ENCODE measurements at regions not wholly inside any gene's neighbourhood (a gene's known extent, or its start where the extent isn't known, plus 50 kb on each side); places are given as distances from the start of the nearest gene placed in this dataset.
"Not testable (repeated sequence)": the region's sequence is repeated elsewhere in the genome, so short reads cannot be mapped to it uniquely, and the experiment has no call there.

DNA sequence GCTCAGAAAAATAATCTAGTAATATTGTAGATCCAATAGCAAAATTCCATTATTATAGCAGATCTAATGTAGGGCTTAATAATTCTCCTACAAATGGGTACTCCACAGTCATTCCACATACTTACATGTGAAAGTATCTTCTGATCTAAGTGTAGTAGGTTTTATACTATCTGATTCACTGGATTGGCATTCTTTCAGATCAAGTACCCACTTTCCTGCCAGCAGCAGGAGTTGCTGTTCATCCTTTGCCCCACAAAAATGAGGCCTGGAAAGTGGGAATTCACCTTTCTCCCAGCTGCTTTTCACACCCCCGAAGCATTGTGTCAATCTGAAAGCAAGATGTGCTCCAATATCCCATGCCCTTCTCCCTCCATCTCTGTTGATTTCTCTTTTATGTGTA, 77.1 kb upstream of the RXFP1 start:
- CTCF ChIA-PET = no interaction called here
- POLR2A ChIA-PET = no interaction called here
- TF ChIP-seq FOXM1 (IDR thresholded peaks at IDR 0.05; ENCODE audit: borderline replicate concordance) (no peak), L3MBTL2 (conservative IDR thresholded peaks at IDR 0.05) (no peak), LEF1 (IDR thresholded peaks at IDR 0.05; ENCODE audit: borderline replicate concordance) (no peak), BHLHE40 (IDR thresholded peaks at IDR 0.05; ENCODE audit: borderline replicate concordance) (no peak)
- DNase-seq (ENCODE audit: extremely low spot score) = no peak

DNA sequence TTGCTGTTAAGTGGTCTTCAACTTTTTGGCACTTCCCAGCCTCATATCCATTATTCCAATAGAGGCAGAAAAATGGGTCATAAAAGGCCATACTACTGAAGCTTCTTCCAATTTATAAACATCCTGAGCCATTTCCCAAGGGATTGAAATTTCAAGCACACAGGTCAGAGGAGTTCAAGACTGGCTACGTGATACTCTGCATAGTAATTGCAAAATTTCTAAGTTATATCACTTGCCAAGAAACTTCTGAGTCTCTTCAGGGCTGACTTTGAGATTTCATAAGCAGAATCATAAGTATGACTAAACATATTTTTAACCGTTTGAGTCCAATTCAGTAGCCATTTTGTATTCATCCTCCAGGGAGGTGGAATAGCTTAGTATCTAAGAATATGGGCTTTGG, 75.6 kb upstream of the RXFP1 start:
- no peak for DNase-seq (ENCODE audit: extremely low spot score)
- ChIA-PET CTCF (no interaction called here), POLR2A (no interaction called here)
- TF ChIP-seq BHLHE40 (IDR thresholded peaks at IDR 0.05; ENCODE audit: borderline replicate concordance) (no peak), CTBP1 (IDR thresholded peaks at IDR 0.05; ENCODE audit: borderline replicate concordance) (no peak), SUZ12 (IDR thresholded peaks at IDR 0.05) (no peak), TARDBP (IDR thresholded peaks at IDR 0.05) (no peak), L3MBTL2 (conservative IDR thresholded peaks at IDR 0.05) (no peak), FOXK2 (IDR thresholded peaks at IDR 0.05) (no peak), FOXM1 (IDR thresholded peaks at IDR 0.05; ENCODE audit: borderline replicate concordance) (no peak), ARNT (IDR thresholded peaks at IDR 0.05) (no peak), NFRKB (IDR thresholded peaks at IDR 0.05) (no peak)

DNA sequence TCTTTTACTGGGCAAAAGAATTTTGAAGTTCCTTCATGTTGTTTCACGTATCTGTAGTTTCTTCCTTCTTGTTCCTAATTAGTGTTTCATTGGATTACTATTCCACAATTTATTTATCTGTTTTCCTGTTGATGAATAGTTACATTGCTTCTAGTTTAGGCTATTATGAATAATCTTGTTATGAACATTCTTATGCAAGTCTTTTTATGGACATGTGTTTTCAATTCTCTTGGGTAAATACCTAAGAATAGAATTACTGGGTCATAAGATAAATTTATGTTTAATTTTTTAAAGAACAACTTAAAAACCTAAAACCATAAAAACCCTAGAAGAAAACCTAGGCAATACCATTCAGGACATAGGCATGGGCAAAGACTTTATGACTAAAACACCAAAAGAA, 70.9 kb upstream of the RXFP1 start:
- no peak for DNase-seq (ENCODE audit: extremely low spot score)
- TF ChIP-seq, protein P1, sequence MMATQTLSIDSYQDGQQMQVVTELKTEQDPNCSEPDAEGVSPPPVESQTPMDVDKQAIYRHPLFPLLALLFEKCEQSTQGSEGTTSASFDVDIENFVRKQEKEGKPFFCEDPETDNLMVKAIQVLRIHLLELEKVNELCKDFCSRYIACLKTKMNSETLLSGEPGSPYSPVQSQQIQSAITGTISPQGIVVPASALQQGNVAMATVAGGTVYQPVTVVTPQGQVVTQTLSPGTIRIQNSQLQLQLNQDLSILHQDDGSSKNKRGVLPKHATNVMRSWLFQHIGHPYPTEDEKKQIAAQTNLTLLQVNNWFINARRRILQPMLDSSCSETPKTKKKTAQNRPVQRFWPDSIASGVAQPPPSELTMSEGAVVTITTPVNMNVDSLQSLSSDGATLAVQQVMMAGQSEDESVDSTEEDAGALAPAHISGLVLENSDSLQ (IDR thresholded peaks at IDR 0.05) = no peak
- TF ChIP-seq HDGF (IDR thresholded peaks at IDR 0.05; ENCODE audit: borderline replicate concordance) (no peak), ZNF384 (IDR thresholded peaks at IDR 0.05) (no peak), FOXK2 (IDR thresholded peaks at IDR 0.05) (no peak), LEF1 (IDR thresholded peaks at IDR 0.05; ENCODE audit: borderline replicate concordance) (no peak), SUZ12 (IDR thresholded peaks at IDR 0.05) (no peak), FOXA1 (IDR thresholded peaks at IDR 0.05) (no peak), TARDBP (IDR thresholded peaks at IDR 0.05) (no peak), FOXM1 (IDR thresholded peaks at IDR 0.05; ENCODE audit: borderline replicate concordance) (no peak), BHLHE40 (IDR thresholded peaks at IDR 0.05; ENCODE audit: borderline replicate concordance) (no peak), L3MBTL2 (conservative IDR thresholded peaks at IDR 0.05) (no peak), CTBP1 (IDR thresholded peaks at IDR 0.05; ENCODE audit: borderline replicate concordance) (no peak), ELF4 (IDR thresholded peaks at IDR 0.05) (no peak), SP1 (IDR thresholded peaks at IDR 0.05) (no peak), NFRKB (IDR thresholded peaks at IDR 0.05) (no peak), ARNT (IDR thresholded peaks at IDR 0.05) (no peak)
- POLR2A ChIA-PET = no interaction called here
- CTCF ChIA-PET = no interaction called here

DNA sequence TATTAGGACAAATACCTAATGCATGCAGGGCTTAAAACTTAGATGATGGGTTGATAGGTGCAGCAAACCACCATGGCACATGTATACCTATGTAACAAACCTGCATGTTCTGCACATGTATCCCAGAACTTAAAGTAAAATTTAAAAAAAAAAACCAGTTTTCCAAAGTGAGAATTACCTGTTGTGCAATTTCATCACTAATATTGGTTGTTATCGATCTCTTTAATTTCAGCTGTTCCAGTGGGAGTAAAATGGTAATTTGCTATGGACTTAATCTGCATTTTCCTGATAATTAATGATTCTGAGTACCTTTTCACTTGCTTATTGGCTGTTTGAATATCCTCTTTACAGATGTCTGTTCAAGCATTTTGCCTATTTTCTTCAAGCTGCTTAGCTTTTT, 69.6 kb upstream of the RXFP1 start:
- POLR2A ChIA-PET; DNase-seq (ENCODE audit: extremely low spot score); CTCF ChIA-PET: not testable (repeated sequence)

DNA sequence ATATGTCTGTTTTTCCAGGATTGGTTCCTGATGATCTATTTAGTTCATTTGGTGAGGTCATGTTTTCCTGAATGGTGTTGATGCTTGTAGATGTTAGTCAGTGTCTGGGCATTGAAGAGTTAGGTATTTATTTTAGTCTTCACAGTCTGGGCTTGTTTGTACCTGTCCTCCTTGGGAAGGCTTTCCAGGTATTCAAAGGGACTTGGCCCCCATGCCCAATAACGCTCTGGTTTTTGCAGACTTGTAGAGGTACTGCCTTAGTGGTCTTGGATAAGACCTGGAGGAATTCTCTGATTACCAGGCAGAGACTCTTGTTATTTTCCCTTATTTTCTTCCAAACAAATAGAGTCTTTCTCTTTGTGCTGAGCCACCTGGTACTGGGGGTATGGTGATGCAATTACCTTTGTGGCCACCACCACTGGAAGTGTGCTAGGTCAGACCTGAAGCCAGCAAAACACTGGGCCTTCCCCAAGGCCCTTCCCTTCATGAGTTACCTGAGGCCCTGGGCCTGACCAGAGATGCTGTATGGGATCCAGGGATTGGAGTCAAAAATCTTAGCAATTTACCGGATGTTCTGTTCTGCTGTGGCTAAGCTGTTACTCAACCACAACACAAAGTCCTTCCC, 63.3 kb upstream of the RXFP1 start:
- TF ChIP-seq L3MBTL2 (conservative IDR thresholded peaks at IDR 0.05) (no peak), CTBP1 (IDR thresholded peaks at IDR 0.05; ENCODE audit: borderline replicate concordance) (no peak), SUZ12 (IDR thresholded peaks at IDR 0.05) (no peak), BHLHE40 (IDR thresholded peaks at IDR 0.05; ENCODE audit: borderline replicate concordance) (no peak), ZNF384 (IDR thresholded peaks at IDR 0.05) (no peak), ELF4 (IDR thresholded peaks at IDR 0.05) (no peak), LEF1 (IDR thresholded peaks at IDR 0.05; ENCODE audit: borderline replicate concordance) (no peak), FOXM1 (IDR thresholded peaks at IDR 0.05; ENCODE audit: borderline replicate concordance) (no peak), FOXK2 (IDR thresholded peaks at IDR 0.05) (no peak), NFRKB (IDR thresholded peaks at IDR 0.05) (no peak), ARNT (IDR thresholded peaks at IDR 0.05) (no peak), HDGF (IDR thresholded peaks at IDR 0.05; ENCODE audit: borderline replicate concordance) (no peak), FOXA1 (IDR thresholded peaks at IDR 0.05) (no peak), SP1 (IDR thresholded peaks at IDR 0.05) (no peak), TARDBP (IDR thresholded peaks at IDR 0.05) (no peak)
- TF ChIP-seq, protein P1 (IDR thresholded peaks at IDR 0.05) = no peak
- POLR2A ChIA-PET = no interaction called here
- CTCF ChIA-PET = no interaction called here
- no peak for DNase-seq (ENCODE audit: extremely low spot score)

DNA sequence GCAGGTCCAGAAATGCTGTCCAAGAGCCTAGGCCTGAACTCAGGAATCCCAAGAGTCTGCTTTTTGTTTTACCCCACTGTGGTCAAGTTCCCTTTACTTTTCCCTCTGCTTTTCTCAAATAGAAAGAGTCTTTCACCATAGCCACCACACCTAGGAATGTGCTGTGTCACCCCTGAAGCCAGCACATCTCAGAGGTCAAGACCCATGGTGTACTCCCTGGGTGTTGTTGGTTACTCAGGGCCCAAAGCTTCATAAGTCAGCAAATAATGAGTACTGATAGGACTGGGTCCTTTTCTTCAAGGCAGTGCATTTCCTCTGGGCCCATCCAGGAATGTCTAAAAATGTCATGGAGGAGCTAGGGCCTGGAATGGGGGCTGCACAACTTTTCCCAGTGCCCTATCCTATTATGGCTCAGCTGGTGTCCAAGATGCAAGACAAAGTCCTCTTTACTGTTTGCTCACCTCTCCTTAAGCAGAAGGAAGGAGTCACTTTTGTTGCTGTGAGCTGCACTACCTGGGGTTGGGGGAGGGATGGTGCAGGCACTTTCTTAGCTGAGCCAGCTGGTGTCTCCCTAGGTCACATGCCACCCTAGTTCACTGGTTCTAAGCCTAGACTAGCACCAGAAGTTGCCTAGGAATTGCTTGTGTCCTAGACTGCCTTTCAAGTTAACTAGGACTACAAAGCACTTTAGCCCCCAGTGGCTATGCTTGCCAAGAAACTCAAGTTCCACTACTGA, 62.4 kb upstream of the RXFP1 start:
- CTCF ChIA-PET = no interaction called here
- POLR2A ChIA-PET = no interaction called here
- DNase-seq (ENCODE audit: extremely low spot score) = no peak
- TF ChIP-seq HDGF (IDR thresholded peaks at IDR 0.05; ENCODE audit: borderline replicate concordance) (no peak), FOXK2 (IDR thresholded peaks at IDR 0.05) (no peak), ELF4 (IDR thresholded peaks at IDR 0.05) (no peak), TARDBP (IDR thresholded peaks at IDR 0.05) (no peak), SP1 (IDR thresholded peaks at IDR 0.05) (no peak), L3MBTL2 (conservative IDR thresholded peaks at IDR 0.05) (no peak), ARNT (IDR thresholded peaks at IDR 0.05) (no peak), NFRKB (IDR thresholded peaks at IDR 0.05) (no peak), SUZ12 (IDR thresholded peaks at IDR 0.05) (no peak), CTBP1 (IDR thresholded peaks at IDR 0.05; ENCODE audit: borderline replicate concordance) (no peak)
- TF ChIP-seq, protein P1 (IDR thresholded peaks at IDR 0.05) = no peak

Measured in HEK293T (cell line).